ENCODE measurements at regions not wholly inside any gene's neighbourhood (a gene's known extent, or its start where the extent isn't known, plus 50 kb on each side); places are given as distances from the start of the nearest gene placed in this dataset.

DNA sequence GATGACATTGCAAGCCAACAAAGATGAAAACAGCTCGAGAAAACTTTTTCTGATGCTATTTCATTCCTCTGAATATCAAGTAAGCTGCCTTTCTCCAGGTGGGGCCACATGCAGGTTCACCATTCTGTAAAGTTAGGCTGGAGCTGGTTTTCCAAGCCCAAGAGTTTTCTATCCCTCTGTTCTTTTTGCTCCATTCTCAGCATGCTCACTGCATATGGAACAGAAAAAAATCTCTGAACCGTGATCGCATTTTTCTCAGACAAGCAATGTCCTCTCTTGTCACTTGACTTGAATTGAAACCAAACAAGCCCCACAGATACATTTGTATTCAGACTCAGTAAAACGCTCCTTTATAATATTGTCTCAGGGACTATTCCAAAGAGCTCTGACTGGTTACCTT lies 451.6 kb downstream of the FRK start:
- TF ChIP-seq EZH2 (IDR thresholded peaks at IDR 0.05) (no peak), ATF3 (IDR thresholded peaks at IDR 0.05) (no peak), YY1 (IDR thresholded peaks at IDR 0.05; ENCODE audit: extremely low read depth, insufficient replicate concordance, low read depth, low read length) (no peak), RAD21 (IDR thresholded peaks at IDR 0.05; ENCODE audit: low read depth) (no peak), POLR2A (IDR thresholded peaks at IDR 0.05; ENCODE audit: borderline replicate concordance, extremely low read depth, insufficient read depth, insufficient read length) (no peak)
- TF ChIP-seq, protein P1, sequence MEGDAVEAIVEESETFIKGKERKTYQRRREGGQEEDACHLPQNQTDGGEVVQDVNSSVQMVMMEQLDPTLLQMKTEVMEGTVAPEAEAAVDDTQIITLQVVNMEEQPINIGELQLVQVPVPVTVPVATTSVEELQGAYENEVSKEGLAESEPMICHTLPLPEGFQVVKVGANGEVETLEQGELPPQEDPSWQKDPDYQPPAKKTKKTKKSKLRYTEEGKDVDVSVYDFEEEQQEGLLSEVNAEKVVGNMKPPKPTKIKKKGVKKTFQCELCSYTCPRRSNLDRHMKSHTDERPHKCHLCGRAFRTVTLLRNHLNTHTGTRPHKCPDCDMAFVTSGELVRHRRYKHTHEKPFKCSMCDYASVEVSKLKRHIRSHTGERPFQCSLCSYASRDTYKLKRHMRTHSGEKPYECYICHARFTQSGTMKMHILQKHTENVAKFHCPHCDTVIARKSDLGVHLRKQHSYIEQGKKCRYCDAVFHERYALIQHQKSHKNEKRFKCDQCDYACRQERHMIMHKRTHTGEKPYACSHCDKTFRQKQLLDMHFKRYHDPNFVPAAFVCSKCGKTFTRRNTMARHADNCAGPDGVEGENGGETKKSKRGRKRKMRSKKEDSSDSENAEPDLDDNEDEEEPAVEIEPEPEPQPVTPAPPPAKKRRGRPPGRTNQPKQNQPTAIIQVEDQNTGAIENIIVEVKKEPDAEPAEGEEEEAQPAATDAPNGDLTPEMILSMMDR (IDR thresholded peaks at IDR 0.05 in 2 of 3, conservative IDR thresholded peaks at IDR 0.05 in 1 of 3; ENCODE audit: borderline replicate concordance in 1 of 3, insufficient read depth in 1 of 3, low read depth in 2 of 3, low read length in 2 of 3) = no peak
